Right lobe of liver (tissue), 4 donors: ENCODE measurements at regions not wholly inside any gene's neighbourhood (a gene's known extent, or its start where the extent isn't known, plus 50 kb on each side); places are given as distances from the start of the nearest gene placed in this dataset.

Experiments used
- POLR2A ChIP-seq: fragments of 450-650 bp; IDR thresholded peaks from one replicate; pipeline ENCODE4 v1.6.1; 2017; ENCODE audit warnings: antibody characterized with exemption, mild to moderate bottlenecking
- TF ChIP-seq, protein P1 (sequence below), 4 donors: fragments of 200-600 bp in 3 of 4; fragments of 450-650 bp in 1 of 4; IDR thresholded peaks; one replicate each; pipeline versions ENCODE4 v1.5.1 to v1.8.0; 2016 to 2022; ENCODE audit warnings: antibody characterized with exemption in 4 of 4, mild to moderate bottlenecking in 2 of 4
- donor health status: DM: no; HTN: no; CAD: no.
- donor health status: DM: no; HTN: no; CAD: no.
- donor health status: DM: no; HTN: yes; CAD: no.

DNA sequence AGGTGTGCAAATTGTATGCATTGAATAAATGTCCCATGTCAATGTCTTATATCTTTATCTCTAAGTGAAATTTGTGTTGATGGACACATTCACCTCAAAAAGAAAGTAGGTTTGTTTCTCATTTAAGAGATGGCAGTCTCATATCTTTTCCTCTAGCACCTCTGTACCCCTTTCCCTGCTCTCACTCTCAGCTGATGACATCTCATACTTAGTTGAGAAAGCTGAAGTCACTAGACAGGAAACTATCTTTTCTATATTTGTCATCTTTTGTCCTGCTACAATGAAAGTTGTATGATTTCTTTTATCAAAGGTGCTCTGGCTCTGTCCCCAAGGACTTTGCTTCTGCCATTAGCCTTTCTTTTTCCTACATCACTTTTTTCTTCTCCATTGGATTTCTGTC lies 84.0 kb upstream of the GRPR start:
- TF ChIP-seq, protein P1, sequence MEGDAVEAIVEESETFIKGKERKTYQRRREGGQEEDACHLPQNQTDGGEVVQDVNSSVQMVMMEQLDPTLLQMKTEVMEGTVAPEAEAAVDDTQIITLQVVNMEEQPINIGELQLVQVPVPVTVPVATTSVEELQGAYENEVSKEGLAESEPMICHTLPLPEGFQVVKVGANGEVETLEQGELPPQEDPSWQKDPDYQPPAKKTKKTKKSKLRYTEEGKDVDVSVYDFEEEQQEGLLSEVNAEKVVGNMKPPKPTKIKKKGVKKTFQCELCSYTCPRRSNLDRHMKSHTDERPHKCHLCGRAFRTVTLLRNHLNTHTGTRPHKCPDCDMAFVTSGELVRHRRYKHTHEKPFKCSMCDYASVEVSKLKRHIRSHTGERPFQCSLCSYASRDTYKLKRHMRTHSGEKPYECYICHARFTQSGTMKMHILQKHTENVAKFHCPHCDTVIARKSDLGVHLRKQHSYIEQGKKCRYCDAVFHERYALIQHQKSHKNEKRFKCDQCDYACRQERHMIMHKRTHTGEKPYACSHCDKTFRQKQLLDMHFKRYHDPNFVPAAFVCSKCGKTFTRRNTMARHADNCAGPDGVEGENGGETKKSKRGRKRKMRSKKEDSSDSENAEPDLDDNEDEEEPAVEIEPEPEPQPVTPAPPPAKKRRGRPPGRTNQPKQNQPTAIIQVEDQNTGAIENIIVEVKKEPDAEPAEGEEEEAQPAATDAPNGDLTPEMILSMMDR (IDR thresholded peaks at IDR 0.05) = no peak
- no peak for TF ChIP-seq POLR2A
